Keratinocyte (primary cell): ENCODE measurements at regions not wholly inside any gene's neighbourhood (a gene's known extent, or its start where the extent isn't known, plus 50 kb on each side); places are given as distances from the start of the nearest gene placed in this dataset.

ENCODE experiments used
- DNase-seq: peaks from one replicate; pipeline ENCODE4 v3.0.0-alpha.2; 2011; ENCODE audit warnings: low read depth, missing footprints, low spot score
- FAIRE-seq: peaks from 2 replicates; lab custom pipeline; 2011; peaks lifted over from hg19 to GRCh38; lab: Jason Lieb, UNC
- H2AFZ ChIP-seq: 2 replicates; pipeline ENCODE4 v1.6.0; 2012; ENCODE audit warnings: low read length, control low read depth, inconsistent platforms; ENCODE audit not compliant: control insufficient read depth
- H3K27ac ChIP-seq: 2 replicates; pipeline ENCODE4 v1.5.1; 2011; ENCODE audit warnings: low read length; ENCODE audit not compliant: control insufficient read depth, insufficient read depth
- H3K27me3 ChIP-seq: 3 replicates; pipeline ENCODE4 v1.6.0; 2011; ENCODE audit warnings: low read length; ENCODE audit not compliant: control insufficient read depth, insufficient read depth; ENCODE audit errors: extremely low read depth
- H3K36me3 ChIP-seq, 2 experiments: 2 replicates in 1 of 2; 3 replicates in 1 of 2; pipeline ENCODE4 v1.5.1; 2011; ENCODE audit warnings: low read length in 2 of 2, mild to moderate bottlenecking in 1 of 2; ENCODE audit not compliant: control insufficient read depth in 2 of 2, insufficient read depth in 2 of 2; ENCODE audit errors: extremely low read depth in 1 of 2
- H3K4me1 ChIP-seq: 3 replicates; pipeline ENCODE4 v1.5.1; 2011; ENCODE audit warnings: low read length; ENCODE audit not compliant: control insufficient read depth, insufficient read depth; ENCODE audit errors: extremely low read depth
- H3K4me2 ChIP-seq: 3 replicates; pipeline ENCODE4 v1.6.0; 2011; ENCODE audit warnings: low read depth, low read length; ENCODE audit not compliant: control insufficient read depth, insufficient read depth; ENCODE audit errors: extremely low read depth
- H3K4me3 ChIP-seq, 3 experiments: fragments of 200-600 bp in 1 of 3; sonication (generic) in 1 of 3; 2 replicates in 2 of 3; 3 replicates in 1 of 3; pipeline ENCODE4 v1.5.1; 2011 to 2016; ENCODE audit warnings: low read length in 3 of 3, mild to moderate bottlenecking in 3 of 3, control low read depth in 2 of 3, inconsistent platforms in 1 of 3, low read depth in 1 of 3, mixed read lengths in 1 of 3, mixed run types in 1 of 3, moderate library complexity in 1 of 3; ENCODE audit not compliant: control insufficient read depth in 2 of 3, insufficient read depth in 2 of 3; ENCODE audit errors: extremely low read depth in 1 of 3
- H3K79me2 ChIP-seq: 2 replicates; pipeline ENCODE4 v1.6.0; 2012; ENCODE audit warnings: low read length; ENCODE audit not compliant: control insufficient read depth, insufficient read depth
- H3K9ac ChIP-seq: 3 replicates; pipeline ENCODE4 v1.6.0; 2011; ENCODE audit warnings: low read length; ENCODE audit not compliant: control insufficient read depth, insufficient read depth; ENCODE audit errors: extremely low read depth
- H3K9me1 ChIP-seq: 3 replicates; pipeline ENCODE4 v1.6.0; 2011; ENCODE audit warnings: low read length; ENCODE audit not compliant: control insufficient read depth, insufficient read depth; ENCODE audit errors: extremely low read depth
- H3K9me3 ChIP-seq: 2 replicates; pipeline ENCODE4 v1.5.1; 2012; ENCODE audit warnings: low read depth, low read length; ENCODE audit not compliant: control insufficient read depth
- H4K20me1 ChIP-seq: 3 replicates; pipeline ENCODE4 v1.6.0; 2011; ENCODE audit warnings: low read length; ENCODE audit not compliant: control insufficient read depth, insufficient read depth; ENCODE audit errors: extremely low read depth
- EZH2 ChIP-seq: IDR thresholded peaks from one replicate; pipeline ENCODE4 v1.6.1; 2012; ENCODE audit warnings: inconsistent platforms, mild to moderate bottlenecking, low read length, moderate library complexity
- dilution Hi-C: fragments of 300-500 bp; cut with MboI; formaldehyde crosslinking; loops from one replicate; pipeline ENCODE4 v1.7.0; 2020; ENCODE audit warnings: low sequenced_read_pairs; ENCODE audit not compliant: extremely low pct_ligation_motif_present
- TF ChIP-seq, protein P1 (sequence below), 3 experiments: IDR thresholded peaks in 1 of 3; conservative IDR thresholded peaks in 1 of 3; optimal IDR thresholded peaks in 1 of 3; 2 replicates in 2 of 3; 3 replicates in 1 of 3; pipeline versions ENCODE3 to v1.5.1; 2011; ENCODE audit warnings: low read length in 3 of 3, mild to moderate bottlenecking in 3 of 3, moderate library complexity in 2 of 3, control low read depth in 1 of 3, inconsistent platforms in 1 of 3; ENCODE audit not compliant: insufficient read depth in 2 of 3; ENCODE audit errors: extremely low read depth in 1 of 3

DNA sequence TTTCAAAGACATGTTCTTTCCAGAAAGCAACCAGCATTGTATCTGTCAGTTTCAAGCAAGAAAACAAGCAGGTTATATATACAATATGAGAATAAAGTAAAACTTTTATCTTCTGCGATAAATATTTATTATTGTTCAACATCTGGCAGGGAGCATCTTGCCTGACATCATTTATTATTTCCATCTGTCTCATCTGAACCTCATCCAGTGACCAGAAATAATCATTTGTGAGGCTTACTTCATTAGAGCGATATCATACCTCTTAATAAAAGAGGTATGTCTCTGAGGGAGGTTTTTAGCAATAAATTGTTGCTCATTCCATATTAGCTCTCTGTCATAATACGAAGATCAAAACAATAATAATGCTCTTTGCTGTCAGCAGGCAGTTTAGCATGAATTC lies 226.1 kb downstream of the CDC14C start:
- H3K27me3 ChIP-seq, result no peaks in the 10 kb centered on the region
- no peak overlapping the region for H3K4me2 ChIP-seq
- FAIRE-seq, result no peak
- no peak for DNase-seq
- dilution Hi-C loops, result no loop called here
- no peak overlapping the region for H3K4me3 ChIP-seq
- H2AFZ ChIP-seq, result no peak overlapping the region
- no peaks in the 10 kb centered on the region for H4K20me1 ChIP-seq
- H3K9me3 ChIP-seq, result no peaks in the 10 kb centered on the region
- no peak overlapping the region for H3K27ac ChIP-seq
- H3K36me3 ChIP-seq, result no peaks in the 10 kb centered on the region
- H3K9ac ChIP-seq, result no peak overlapping the region
- H3K9me1 ChIP-seq, result no peaks in the 10 kb centered on the region
- TF ChIP-seq EZH2, result no peak
- TF ChIP-seq, protein P1, sequence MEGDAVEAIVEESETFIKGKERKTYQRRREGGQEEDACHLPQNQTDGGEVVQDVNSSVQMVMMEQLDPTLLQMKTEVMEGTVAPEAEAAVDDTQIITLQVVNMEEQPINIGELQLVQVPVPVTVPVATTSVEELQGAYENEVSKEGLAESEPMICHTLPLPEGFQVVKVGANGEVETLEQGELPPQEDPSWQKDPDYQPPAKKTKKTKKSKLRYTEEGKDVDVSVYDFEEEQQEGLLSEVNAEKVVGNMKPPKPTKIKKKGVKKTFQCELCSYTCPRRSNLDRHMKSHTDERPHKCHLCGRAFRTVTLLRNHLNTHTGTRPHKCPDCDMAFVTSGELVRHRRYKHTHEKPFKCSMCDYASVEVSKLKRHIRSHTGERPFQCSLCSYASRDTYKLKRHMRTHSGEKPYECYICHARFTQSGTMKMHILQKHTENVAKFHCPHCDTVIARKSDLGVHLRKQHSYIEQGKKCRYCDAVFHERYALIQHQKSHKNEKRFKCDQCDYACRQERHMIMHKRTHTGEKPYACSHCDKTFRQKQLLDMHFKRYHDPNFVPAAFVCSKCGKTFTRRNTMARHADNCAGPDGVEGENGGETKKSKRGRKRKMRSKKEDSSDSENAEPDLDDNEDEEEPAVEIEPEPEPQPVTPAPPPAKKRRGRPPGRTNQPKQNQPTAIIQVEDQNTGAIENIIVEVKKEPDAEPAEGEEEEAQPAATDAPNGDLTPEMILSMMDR (optimal IDR thresholded peaks at IDR 0.05 in 1 of 3, IDR thresholded peaks at IDR 0.05 in 1 of 3, conservative IDR thresholded peaks at IDR 0.05 in 1 of 3; ENCODE audit: extremely low read depth in 1 of 3, insufficient read depth in 2 of 3, low read length in 3 of 3), result no peak
- no peaks in the 10 kb centered on the region for H3K79me2 ChIP-seq
- H3K4me1 ChIP-seq, result no peaks in the 10 kb centered on the region

DNA sequence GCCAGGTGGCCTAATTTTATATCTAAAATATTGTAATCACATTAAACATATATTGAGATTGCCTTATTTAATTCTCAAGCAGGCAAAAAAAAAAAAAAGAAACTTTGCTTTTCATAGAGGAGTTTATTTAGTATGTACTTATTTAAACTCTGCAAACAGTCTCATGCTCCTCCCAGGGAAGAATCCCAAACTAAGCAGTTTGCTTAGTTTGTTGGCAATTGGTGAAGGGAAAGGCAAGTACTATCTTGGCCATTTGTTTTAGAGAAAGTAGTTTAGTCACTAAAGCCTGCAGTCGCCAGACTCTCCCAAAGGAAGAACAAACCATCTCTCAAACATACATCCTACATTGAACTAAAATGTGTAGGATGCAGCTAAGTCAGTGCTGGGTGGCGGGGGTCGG lies 226.8 kb downstream of the CDC14C start:
- dilution Hi-C loops, result no loop called here
- FAIRE-seq, result no peak

More for the DNA sequence above, 226.8 kb downstream of the CDC14C start:
- TF ChIP-seq, protein P1 (optimal IDR thresholded peaks at IDR 0.05 in 1 of 3, IDR thresholded peaks at IDR 0.05 in 1 of 3, conservative IDR thresholded peaks at IDR 0.05 in 1 of 3; ENCODE audit: extremely low read depth in 1 of 3, insufficient read depth in 2 of 3, low read length in 3 of 3), result no peak
- no peak for TF ChIP-seq EZH2
- Histone ChIP-seq H3K27ac (no peak overlapping the region), H3K4me3 (no peak overlapping the region), H2AFZ (no peak overlapping the region), H3K36me3 (no peaks in the 10 kb centered on the region), H3K9ac (no peak overlapping the region), H3K4me2 (no peak overlapping the region), H4K20me1 (no peaks in the 10 kb centered on the region), H3K79me2 (no peaks in the 10 kb centered on the region), H3K4me1 (no peaks in the 10 kb centered on the region), H3K9me3 (no peaks in the 10 kb centered on the region), H3K9me1 (no peaks in the 10 kb centered on the region), H3K27me3 (no peaks in the 10 kb centered on the region)
- DNase-seq, result no peak
